Endodermal cell (in vitro differentiated cells): ENCODE measurements at regions not wholly inside any gene's neighbourhood (a gene's known extent, or its start where the extent isn't known, plus 50 kb on each side); places are given as distances from the start of the nearest gene placed in this dataset.

Experiments
- DNase-seq: peaks from one replicate; pipeline ENCODE4 v3.0.0-alpha.2; 2017
- H3K27ac ChIP-seq: 2 replicates; pipeline ENCODE4 v1.5.1; 2013; ENCODE audit warnings: mild to moderate bottlenecking, low read depth, low read length, moderate library complexity
- H3K27me3 ChIP-seq: 2 replicates; pipeline ENCODE4 v1.6.1; 2013; ENCODE audit warnings: mild to moderate bottlenecking, low read length, moderate library complexity; ENCODE audit not compliant: insufficient read depth, control insufficient read depth, poor library complexity, severe bottlenecking
- H3K36me3 ChIP-seq: 2 replicates; pipeline ENCODE4 v1.7.0; 2013; ENCODE audit warnings: mild to moderate bottlenecking, low read length, moderate library complexity; ENCODE audit not compliant: control insufficient read depth, insufficient read depth
- H3K4me1 ChIP-seq: one replicate; pipeline ENCODE4 v1.7.0; 2013; ENCODE audit warnings: low read length; ENCODE audit not compliant: control insufficient read depth, insufficient read depth
- H3K4me3 ChIP-seq: 2 replicates; pipeline ENCODE4 v1.5.1; 2013; ENCODE audit warnings: mild to moderate bottlenecking, low read length, moderate library complexity
- H3K9ac ChIP-seq: 2 replicates; pipeline ENCODE4 v1.6.1; 2013; ENCODE audit warnings: mild to moderate bottlenecking, low read length, moderate library complexity; ENCODE audit not compliant: poor library complexity, severe bottlenecking; ENCODE audit errors: extremely low read depth
- H3K9me3 ChIP-seq: 2 replicates; pipeline ENCODE4 v1.6.1; 2013; ENCODE audit warnings: mild to moderate bottlenecking, low read length, moderate library complexity; ENCODE audit not compliant: control insufficient read depth
- H3K27ac Mint-ChIP-seq: 2 replicates; pipeline ENCODE4 v1.8.0; 2020; ENCODE audit warnings: mixed read lengths
- H3K27me3 Mint-ChIP-seq: 2 replicates; pipeline ENCODE4 v1.8.0; 2021; ENCODE audit warnings: mild to moderate bottlenecking, mixed read lengths; ENCODE audit not compliant: insufficient read depth
- H3K36me3 Mint-ChIP-seq: 2 replicates; pipeline ENCODE4 v1.8.0; 2020; ENCODE audit warnings: low read depth, mixed read lengths
- H3K4me1 Mint-ChIP-seq: 2 replicates; pipeline ENCODE4 v1.8.0; 2020; ENCODE audit warnings: mixed read lengths
- H3K4me3 Mint-ChIP-seq: 2 replicates; pipeline ENCODE4 v1.8.0; 2020; ENCODE audit warnings: mild to moderate bottlenecking, moderate library complexity, mixed read lengths
- H3K9me3 Mint-ChIP-seq: 2 replicates; pipeline ENCODE4 v1.8.0; 2020; ENCODE audit warnings: mild to moderate bottlenecking, mixed read lengths
- WGBS, 2 experiments: methylation state at CpG; one replicate each; pipeline versions ENCODE4 v1.1.5 to v1.1.7; 2013; ENCODE audit warnings: missing lambda C conversion rate in 2 of 2, mixed read lengths in 1 of 2; ENCODE audit not compliant: insufficient coverage in 1 of 2, insufficient read length in 1 of 2; 5-methylcytosine and 5-hydroxymethylcytosine counted together
- TF ChIP-seq, protein P1 (sequence below): fragments of 200-600 bp; sonication (generic); conservative IDR thresholded peaks from 2 replicates; pipeline ENCODE4 v1.5.0; 2021; ENCODE audit warnings: antibody characterized with exemption, mild to moderate bottlenecking

- Histone ChIP-seq H3K4me1 (no peaks in the 10 kb centered on the region), H3K36me3 (no peaks in the 10 kb centered on the region), H3K4me3 (no peak overlapping the region), H3K9ac (no peak overlapping the region), H3K9me3 (no peaks in the 10 kb centered on the region), H3K27me3 (no peaks in the 10 kb centered on the region), H3K27ac (no peak overlapping the region)
- TF ChIP-seq, protein P1, sequence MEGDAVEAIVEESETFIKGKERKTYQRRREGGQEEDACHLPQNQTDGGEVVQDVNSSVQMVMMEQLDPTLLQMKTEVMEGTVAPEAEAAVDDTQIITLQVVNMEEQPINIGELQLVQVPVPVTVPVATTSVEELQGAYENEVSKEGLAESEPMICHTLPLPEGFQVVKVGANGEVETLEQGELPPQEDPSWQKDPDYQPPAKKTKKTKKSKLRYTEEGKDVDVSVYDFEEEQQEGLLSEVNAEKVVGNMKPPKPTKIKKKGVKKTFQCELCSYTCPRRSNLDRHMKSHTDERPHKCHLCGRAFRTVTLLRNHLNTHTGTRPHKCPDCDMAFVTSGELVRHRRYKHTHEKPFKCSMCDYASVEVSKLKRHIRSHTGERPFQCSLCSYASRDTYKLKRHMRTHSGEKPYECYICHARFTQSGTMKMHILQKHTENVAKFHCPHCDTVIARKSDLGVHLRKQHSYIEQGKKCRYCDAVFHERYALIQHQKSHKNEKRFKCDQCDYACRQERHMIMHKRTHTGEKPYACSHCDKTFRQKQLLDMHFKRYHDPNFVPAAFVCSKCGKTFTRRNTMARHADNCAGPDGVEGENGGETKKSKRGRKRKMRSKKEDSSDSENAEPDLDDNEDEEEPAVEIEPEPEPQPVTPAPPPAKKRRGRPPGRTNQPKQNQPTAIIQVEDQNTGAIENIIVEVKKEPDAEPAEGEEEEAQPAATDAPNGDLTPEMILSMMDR = peak; percentile 75
- Mint-ChIP-seq H3K27ac (no peak overlapping the region), H3K4me1 (peaks cover 2% of the 10 kb centered on the region), H3K27me3 (no peaks in the 10 kb centered on the region), H3K36me3 (no peaks in the 10 kb centered on the region), H3K9me3 (no peaks in the 10 kb centered on the region), H3K4me3 (no peak overlapping the region)
- peak; percentile 76 for DNase-seq
- 77 to 80% methylated on average over 5 to 8 of the region's 8 CpGs for WGBS, 2 experiments
Measured at GRCh38 chr9:135281151-135281550, 193.7 kb downstream of the OLFM1 start.

DNA sequence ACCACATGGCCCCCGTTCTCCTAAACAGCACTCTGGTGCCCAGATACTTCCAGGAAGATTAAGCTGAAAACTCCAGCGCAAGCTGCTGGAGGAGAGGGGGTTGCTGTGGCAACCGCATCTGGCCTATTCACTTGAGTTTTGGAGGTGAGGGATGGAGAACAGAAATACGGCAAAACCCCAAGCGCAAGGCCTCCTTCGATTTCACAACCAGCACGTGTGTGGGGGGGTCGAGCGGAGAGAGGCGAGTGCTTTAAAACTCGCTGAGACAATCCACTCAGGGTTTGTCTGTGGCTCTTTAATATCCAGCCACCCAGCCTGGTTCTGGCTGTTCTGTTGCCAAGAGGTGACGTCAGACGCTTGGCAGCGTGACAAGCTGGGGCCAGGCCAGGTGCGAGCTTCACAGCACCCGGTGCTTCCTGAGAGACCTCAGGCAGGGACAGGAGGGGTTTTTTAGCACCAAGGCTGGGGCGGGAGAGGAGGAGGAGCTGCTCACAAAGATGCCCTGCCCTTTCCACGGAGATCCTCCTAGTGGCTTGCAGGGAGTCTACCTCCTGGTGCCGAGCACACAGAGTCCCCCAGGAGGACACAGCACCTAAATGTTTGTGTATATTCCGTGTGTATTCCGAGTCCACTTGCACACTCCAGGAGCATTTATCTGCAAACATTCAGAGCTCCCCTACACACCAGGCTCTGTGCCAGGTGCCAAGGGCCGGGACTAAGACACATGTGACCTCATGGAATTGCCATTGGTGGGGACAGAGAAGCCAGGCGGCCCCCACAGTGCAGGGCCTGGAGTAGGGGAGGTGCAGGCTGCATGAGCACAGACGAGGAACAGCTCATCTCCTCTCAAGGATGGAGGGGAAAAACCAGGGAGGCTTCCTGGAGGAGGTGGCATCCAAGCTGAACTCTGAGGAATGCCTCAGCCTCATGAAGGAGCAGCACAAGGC is 194.6 kb downstream of the OLFM1 start:
- Mint-ChIP-seq H3K27me3 (no peaks in the 10 kb centered on the region), H3K36me3 (no peaks in the 10 kb centered on the region), H3K27ac (no peak overlapping the region), H3K4me3 (no peak overlapping the region), H3K4me1 (no peaks in the 10 kb centered on the region), H3K9me3 (no peaks in the 10 kb centered on the region)
- Histone ChIP-seq H3K9me3 (no peaks in the 10 kb centered on the region), H3K4me1 (no peaks in the 10 kb centered on the region), H3K27me3 (no peaks in the 10 kb centered on the region), H3K9ac (no peak overlapping the region), H3K36me3 (no peaks in the 10 kb centered on the region), H3K4me3 (no peak overlapping the region), H3K27ac (no peak overlapping the region)
- DNase-seq = no peak
- TF ChIP-seq, protein P1 = no peak
- 87 to 91% methylated on average over 15 to 24 of the region's 24 CpGs for WGBS, 2 experiments

- H3K4me1 ChIP-seq = no peaks in the 10 kb centered on the region
- no peaks in the 10 kb centered on the region for H3K36me3 ChIP-seq
- no peak overlapping the region for H3K27ac ChIP-seq
- Mint-ChIP-seq H3K4me1 (no peaks in the 10 kb centered on the region), H3K4me3 (no peak overlapping the region), H3K36me3 (no peaks in the 10 kb centered on the region), H3K9me3 (no peaks in the 10 kb centered on the region), H3K27me3 (no peaks in the 10 kb centered on the region), H3K27ac (no peak overlapping the region)
- H3K27me3 ChIP-seq = no peaks in the 10 kb centered on the region
- TF ChIP-seq, protein P1 = no peak
- no peak for DNase-seq
- no peak overlapping the region for H3K9ac ChIP-seq
- H3K9me3 ChIP-seq = no peaks in the 10 kb centered on the region
- no peak overlapping the region for H3K4me3 ChIP-seq
- WGBS, 2 experiments = 90 to 92% methylated on average over 2 to 4 of the region's 4 CpGs
Measured at GRCh38 chr9:135282808-135283207, 195.3 kb downstream of the OLFM1 start.
